GM18511 (cell line): ENCODE measurements at regions not wholly inside any gene's neighbourhood (a gene's known extent, or its start where the extent isn't known, plus 50 kb on each side); places are given as distances from the start of the nearest gene placed in this dataset.

Experiments used
- ATAC-seq: cut with Tn5 transposase; IDR thresholded peaks from one replicate; pipeline ENCODE4 v1.9.1; 2021; ENCODE audit warnings: mild to moderate bottlenecking, moderate library complexity; ENCODE audit not compliant: unreplicated experiment

DNA sequence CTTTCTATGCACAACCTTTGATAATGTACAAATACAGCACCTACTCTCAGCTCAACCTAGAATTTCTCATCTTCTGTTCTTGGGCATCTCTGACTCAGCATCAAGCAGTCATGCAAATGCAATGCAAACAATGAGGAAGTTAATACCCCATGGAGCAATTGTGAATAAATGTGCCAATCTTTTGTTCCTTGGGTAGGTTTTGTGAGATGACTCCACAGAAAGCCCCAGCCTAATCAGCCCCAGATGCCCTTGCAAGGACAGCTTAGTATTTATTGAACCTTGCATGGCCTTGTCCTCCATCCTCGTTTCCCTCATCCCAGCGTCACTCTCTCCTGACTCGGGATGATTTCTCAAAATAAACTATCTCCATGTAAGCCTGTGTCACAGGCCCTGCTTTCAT, 494.7 kb upstream of the NECTIN3 start:
- ATAC-seq: no peak

DNA sequence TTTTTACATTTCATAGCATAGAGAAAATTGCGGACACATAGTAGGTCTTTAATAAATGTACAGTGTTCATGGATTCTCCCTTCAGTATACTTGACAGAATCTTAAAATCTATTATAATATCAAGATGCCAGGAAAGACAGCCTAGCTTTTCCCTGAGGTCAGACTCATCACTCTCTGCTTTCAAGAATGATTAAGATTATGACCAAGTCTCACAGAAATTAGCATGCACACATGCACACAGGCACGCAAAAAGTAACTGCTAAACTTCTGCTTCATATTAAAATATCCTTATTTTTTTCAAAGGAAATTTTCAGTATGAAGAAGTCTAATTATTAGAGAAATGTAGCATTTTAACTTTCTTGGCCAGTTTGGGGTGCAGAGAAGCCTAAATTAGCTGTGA, 493.8 kb upstream of the NECTIN3 start:
- ATAC-seq: no peak

DNA sequence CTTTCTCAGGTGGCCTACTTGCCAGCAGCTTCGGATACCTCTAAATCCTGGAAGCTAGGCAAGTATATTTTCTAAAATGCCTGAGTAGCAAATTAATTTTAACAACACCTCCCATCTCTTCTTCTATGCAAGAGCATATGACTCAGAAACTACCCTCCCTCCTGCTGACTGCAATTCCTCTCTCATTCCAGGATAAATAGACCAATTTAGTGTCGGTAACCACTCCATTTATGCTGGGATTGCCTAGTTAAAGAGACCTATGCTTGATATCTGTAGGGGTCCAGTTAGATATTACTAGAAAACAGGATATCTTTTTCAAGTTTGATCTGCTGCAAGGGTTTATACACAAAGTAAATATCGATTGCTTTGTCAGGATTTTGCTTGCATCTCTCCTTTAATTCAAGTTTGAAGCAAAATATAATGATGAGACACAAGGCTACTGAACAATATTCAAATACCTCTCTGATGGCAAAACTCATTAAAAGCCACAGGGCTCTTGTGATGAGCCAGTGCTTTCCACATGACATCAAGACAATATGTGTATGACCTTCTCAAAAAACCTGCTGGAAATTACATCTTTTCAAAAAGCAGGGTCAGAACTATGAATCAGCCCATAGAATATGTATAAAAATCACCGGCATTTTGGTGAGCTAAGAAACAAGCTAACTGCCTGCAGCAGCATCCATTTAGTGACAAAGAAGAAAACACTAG, 491.6 kb upstream of the NECTIN3 start:
- no peak for ATAC-seq

- no peak for ATAC-seq
Observed at GRCh38 chr3:110583373-110583935, 488.2 kb upstream of the NECTIN3 start.

- no peak for ATAC-seq
Observed at GRCh38 chr3:110588906-110589305, 482.7 kb upstream of the NECTIN3 start.

GRCh38 chr3:110589341-110589740, 482.3 kb upstream of the NECTIN3 start:
- ATAC-seq: no peak

DNA sequence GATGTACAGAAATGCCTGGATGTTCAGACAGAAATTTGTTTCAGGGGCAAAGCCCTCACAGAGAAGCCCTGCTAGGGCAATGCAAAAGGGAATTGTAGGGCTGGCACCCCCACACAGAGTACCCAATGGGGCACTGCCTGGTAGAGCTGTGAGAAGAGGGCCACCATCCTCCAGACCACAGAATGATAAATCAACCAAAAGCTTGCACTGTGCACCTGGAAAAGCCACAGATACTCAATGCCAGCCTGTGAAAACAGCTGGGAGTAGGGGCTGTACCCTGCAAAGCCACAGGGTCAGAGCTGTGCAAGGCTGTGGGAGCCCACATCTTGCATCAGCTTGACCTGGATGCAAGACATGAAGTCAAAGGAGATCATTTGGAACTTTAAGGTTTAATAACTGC, 477.9 kb upstream of the NECTIN3 start:
- no peak for ATAC-seq

DNA sequence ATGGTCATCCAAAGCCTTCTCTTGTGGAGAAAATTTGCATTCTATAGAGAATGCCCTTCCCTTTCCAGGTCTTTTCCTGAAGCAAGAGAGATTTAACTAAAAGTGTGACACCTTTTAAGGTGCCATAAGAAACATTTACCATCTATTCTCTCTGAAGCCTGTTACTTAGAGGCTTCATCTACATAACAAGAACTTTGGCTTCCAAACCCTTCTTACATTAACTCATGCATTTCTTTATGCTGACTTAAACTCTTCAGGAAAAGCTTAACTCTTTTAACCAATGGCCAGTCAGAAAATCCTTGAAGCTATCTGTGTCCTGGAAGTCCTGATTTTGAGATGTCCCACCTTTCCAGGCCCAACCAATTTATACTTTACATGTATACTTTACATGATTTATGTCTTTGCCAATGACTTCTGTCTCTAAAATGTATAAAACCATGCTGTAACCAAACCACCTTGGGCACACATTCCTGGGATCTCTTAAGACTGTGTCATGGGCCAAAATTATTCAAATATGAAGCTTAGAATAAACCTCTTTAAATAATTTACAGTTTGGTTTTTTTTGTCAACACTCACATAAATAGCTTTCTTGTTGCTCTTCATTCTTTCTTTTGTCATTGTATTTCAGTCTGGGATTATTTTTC, 472.6 kb upstream of the NECTIN3 start:
- ATAC-seq: no peak

GRCh38 chr3:110608566-110608965, 463.1 kb upstream of the NECTIN3 start:
- no peak for ATAC-seq

- no peak for ATAC-seq
Observed at GRCh38 chr3:110612045-110612444, 459.6 kb upstream of the NECTIN3 start.

DNA sequence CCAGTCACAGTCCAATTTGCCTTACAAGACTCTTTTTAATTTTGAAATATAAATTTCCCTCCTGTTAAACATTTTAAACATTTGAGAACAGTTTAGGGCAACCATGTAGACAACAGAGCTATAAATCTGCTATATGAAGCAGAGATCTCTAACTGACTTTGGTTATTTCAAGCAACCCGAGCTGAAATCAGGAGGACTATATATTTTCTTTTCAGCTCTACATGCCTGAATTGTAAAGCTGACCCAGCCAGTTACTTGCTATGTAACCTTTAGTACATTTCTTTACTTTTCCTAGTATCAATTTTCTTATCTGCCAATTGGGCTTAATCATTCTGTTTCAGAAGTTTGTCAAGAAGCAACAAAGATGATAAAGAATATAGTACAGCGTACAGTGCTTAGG, 457.4 kb upstream of the NECTIN3 start:
- no peak for ATAC-seq

GRCh38 chr3:110615454-110615853, 456.2 kb upstream of the NECTIN3 start:
- ATAC-seq: no peak

DNA sequence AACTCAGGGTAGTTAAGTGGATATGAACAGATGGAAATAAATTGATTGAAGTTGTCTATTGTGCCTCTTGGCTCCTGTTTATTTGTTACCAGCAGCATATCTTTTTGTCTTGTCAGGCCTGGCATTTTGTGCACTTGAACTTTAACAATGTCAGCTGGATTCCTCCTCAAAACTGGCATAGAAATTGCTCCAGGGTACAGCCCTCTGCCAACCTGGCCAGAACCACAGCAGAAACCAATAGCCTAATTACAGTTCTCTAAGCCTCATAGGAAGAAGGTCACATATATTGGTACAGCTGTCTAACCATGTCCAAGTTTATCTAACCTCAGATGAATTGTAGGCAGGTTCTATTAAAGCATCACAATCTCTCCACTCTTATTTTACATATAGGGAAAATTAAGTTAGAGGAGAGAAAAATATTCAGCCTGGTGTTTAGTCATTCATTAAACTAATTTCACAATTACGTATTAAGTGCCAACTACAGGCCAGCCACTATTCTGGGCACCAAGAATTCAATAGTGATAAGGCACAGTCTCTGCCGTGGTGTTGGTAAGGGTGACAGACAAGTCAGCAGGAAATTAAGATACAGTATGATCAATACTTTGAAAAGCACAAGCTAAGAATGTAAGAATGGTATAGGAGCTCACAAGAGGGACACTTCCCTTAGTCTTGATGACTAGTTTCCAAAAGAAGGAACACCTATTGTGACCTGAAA, 452.9 kb upstream of the NECTIN3 start:
- ATAC-seq: no peak

DNA sequence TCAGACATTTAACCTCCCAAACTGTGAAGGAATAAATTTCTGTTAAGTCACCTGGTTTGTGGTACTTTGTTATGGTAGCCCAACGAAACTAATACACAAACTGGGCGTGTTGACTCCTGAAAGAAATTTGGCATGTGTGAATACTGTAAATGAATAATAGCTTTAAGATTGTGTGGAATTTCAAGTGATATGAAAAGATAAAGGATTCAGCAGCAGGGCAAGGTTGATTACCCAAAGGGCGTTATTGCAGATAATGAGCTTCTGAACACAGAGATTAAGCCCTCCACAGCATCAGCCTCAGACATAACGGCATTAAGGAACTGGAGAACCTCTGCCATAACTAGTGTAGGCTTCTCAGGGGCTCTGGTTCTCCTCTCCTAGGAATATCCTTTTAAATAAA, 451.5 kb upstream of the NECTIN3 start:
- no peak for ATAC-seq

DNA sequence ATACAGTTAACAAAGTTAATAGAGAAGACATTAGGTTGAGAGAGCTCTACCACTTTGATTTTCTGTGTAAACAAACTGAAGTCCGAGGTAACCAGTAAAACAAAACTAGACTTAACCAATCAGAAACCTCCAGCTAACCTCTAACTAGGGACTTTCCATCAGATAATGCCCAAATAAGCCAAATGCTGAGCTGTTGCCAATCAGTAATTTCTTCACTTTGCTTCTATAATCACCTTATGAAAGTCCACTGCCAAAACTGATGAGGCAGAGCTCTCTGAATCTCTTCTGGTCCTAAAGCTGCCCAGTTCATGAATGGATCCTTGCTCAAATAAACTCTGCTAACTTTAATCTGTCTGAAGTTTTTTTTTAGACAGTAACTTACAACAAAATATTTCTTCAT, 448.0 kb upstream of the NECTIN3 start:
- peak; percentile 56 for ATAC-seq

DNA sequence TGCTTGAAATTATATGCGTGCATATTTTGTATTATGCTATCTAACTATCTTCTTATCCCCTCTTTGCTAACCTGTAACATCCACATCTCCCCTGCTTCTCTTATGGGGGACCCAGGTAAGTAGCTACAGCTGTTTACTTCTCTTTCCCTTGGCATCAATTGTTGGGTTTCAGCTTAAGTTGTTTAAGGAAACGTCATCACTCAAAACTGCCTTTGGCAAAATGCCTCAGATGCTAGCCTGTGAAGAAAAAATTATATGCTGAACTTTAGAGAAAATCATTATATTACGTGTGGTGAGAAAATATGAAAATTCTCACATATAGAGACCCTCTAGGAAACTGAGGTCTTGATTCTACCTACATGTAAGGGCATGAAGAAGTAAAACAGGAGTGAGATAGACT, 447.0 kb upstream of the NECTIN3 start:
- ATAC-seq: no peak

DNA sequence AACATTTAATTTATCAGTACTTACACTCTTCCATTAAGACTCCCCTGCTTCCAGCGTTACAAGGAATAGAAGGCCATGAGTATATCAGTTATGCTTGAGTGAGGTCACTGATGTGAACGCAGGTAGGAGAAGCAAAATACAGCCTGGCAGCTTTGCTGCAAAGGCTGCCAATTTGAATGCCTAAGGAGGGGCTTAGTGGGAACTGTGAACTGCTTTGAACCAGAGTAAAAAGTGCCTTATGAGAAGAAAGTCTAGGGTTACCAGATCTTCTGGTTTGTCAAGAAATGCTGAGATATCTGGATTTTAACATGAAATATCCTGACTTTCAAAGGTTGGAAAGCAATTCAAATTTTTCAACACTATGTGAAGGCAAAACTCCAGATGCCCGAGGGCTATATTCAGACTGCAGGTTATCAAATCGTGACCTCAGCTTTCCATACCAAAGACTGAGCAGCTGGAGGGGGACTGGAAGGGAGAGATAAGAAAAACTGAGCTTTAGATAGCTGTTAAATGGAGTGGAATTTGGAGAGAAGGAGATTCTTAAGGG, 446.3 kb upstream of the NECTIN3 start:
- ATAC-seq: no peak

DNA sequence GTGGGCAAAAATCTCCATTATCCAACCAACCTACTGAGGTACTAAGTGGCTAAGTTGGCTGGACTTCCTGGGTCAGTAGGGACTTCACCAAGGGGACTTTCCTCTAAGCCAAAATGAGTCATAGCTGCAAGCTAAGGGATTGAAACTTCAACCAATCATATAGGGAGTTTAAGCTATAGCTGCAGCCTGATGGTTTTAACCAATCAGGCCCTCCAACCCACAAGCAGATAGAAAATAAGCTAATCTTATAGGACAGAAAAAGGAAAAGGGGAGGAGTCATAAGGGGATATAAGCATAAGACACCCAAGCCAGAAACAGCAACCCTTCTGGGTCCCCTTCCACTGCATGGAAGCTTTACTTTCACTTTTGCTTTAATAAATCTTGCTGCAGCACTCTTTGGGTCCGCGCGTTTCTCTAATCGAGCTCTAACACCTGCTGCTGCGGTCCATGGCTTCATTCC, 444.9 kb upstream of the NECTIN3 start:
- peak; percentile 42 for ATAC-seq

- ATAC-seq: no peak
Observed at GRCh38 chr3:110628650-110629301, 442.8 kb upstream of the NECTIN3 start.

GRCh38 chr3:110629917-110630316, 441.7 kb upstream of the NECTIN3 start:
- no peak for ATAC-seq

- ATAC-seq: no peak
Observed at GRCh38 chr3:110644203-110644602, 427.4 kb upstream of the NECTIN3 start.
